Right lobe of liver (tissue), 6 donors: ENCODE measurements at regions not wholly inside any gene's neighbourhood (a gene's known extent, or its start where the extent isn't known, plus 50 kb on each side); places are given as distances from the start of the nearest gene placed in this dataset.

Experiments used
- ATAC-seq, 4 donors: fragments of 200-7000 bp; cut with Tn5 transposase; one replicate each; pipeline ENCODE4 v1.9.1; 2020; ENCODE audit warnings: mild to moderate bottlenecking in 4 of 4, moderate library complexity in 4 of 4
- DNase-seq, 3 donors: peaks; one replicate each; pipeline ENCODE4 v3.0.0-alpha.2; 2020
- H3K27ac ChIP-seq, 3 donors: fragments of 200-600 bp; one replicate each; pipeline ENCODE4 v1.8.0; 2022
- H3K27me3 ChIP-seq, 2 donors: fragments of 200-600 bp; one replicate each; pipeline ENCODE4 v1.8.0; 2022
- H3K36me3 ChIP-seq, 4 donors: fragments of 200-600 bp; sonication (generic) in 1 of 4; one replicate each; pipeline versions ENCODE4 v1.5.1 to v1.8.0; 2017 to 2022; ENCODE audit warnings: control low read depth in 1 of 4
- H3K4me1 ChIP-seq, 4 donors: fragments of 200-600 bp; sonication (generic) in 1 of 4; one replicate each; pipeline versions ENCODE4 v1.5.1 to v1.8.0; 2017 to 2022; ENCODE audit warnings: control low read depth in 1 of 4
- H3K4me3 ChIP-seq, 3 donors: fragments of 200-600 bp; one replicate each; pipeline ENCODE4 v1.8.0; 2022
- H3K9me3 ChIP-seq, 4 donors: fragments of 200-600 bp; sonication (generic) in 1 of 4; one replicate each; pipeline versions ENCODE4 v1.5.1 to v1.8.0; 2017 to 2022; ENCODE audit warnings: control low read depth in 1 of 4
- CTCF ChIP-seq, 4 donors: fragments of 200-600 bp in 3 of 4; fragments of 450-650 bp in 1 of 4; IDR thresholded peaks; one replicate each; pipeline versions ENCODE4 v1.5.1 to v1.8.0; 2016 to 2022; ENCODE audit warnings: antibody characterized with exemption in 4 of 4, mild to moderate bottlenecking in 2 of 4
- POLR2A ChIP-seq: fragments of 450-650 bp; IDR thresholded peaks from one replicate; pipeline ENCODE4 v1.6.1; 2017; ENCODE audit warnings: antibody characterized with exemption, mild to moderate bottlenecking
- WGBS: methylation state at CpG from one replicate; pipeline ENCODE4 v1.1.6; 2018; ENCODE audit warnings: low coverage, low lambda C conversion rate; ENCODE audit not compliant: insufficient coverage; ENCODE audit errors: missing lambda C conversion rate; 5-methylcytosine and 5-hydroxymethylcytosine counted together
- intact Hi-C, 2 donors: fragments of 100-400 bp; cut with DNase I; formaldehyde crosslinking; loops; one replicate each; pipeline versions ENCODE4 v1.11.2 to v1.14.1; 2022
- donor health status: DM: no; HTN: yes; CAD: no.
- donor health status: DM: no; HTN: no; CAD: no.
- donor health status: DM: no; HTN: no; CAD: no.
- donor health status: DM: no; HTN: yes; CAD: no.
- donor health status: DM: no; HTN: yes; CAD: no.

GRCh38 chr2:134773759-134774742, 55.3 kb upstream of the TMEM163 start:
- no peaks in the 10 kb centered on the region for H3K36me3 ChIP-seq
- 64% methylated on average over 6 of the region's 7 CpGs for WGBS
- H3K27me3 ChIP-seq = no peaks in the 10 kb centered on the region
- ATAC-seq (no peak), DNase-seq (no peak)
- TF ChIP-seq CTCF (IDR thresholded peaks at IDR 0.05) = no peak
- no peak for TF ChIP-seq POLR2A
- no peaks in the 10 kb centered on the region for H3K9me3 ChIP-seq
- intact Hi-C loops = no loop called here
- no peak overlapping the region for H3K27ac ChIP-seq
- no peak overlapping the region for H3K4me3 ChIP-seq
- H3K4me1 ChIP-seq = no peaks in the 10 kb centered on the region

GRCh38 chr2:134774786-134775641, 56.2 kb upstream of the TMEM163 start:
- Histone ChIP-seq H3K4me1 (no peaks in the 10 kb centered on the region), H3K27ac (no peak overlapping the region), H3K36me3 (no peaks in the 10 kb centered on the region), H3K27me3 (no peaks in the 10 kb centered on the region), H3K9me3 (no peaks in the 10 kb centered on the region), H3K4me3 (no peak overlapping the region)
- TF ChIP-seq POLR2A (no peak), CTCF (IDR thresholded peaks at IDR 0.05) (no peak)
- 65% methylated on average over 4 of the region's 10 CpGs for WGBS
- ATAC-seq = no peak
- DNase-seq = no peak
- intact Hi-C loops = no loop called here

- intact Hi-C loops = no loop called here
- DNase-seq = no peak
- 69% methylated on average over 3 of the region's 3 CpGs for WGBS
- no peak for ATAC-seq
- no peaks in the 10 kb centered on the region for H3K36me3 ChIP-seq
- TF ChIP-seq CTCF (IDR thresholded peaks at IDR 0.05) = no peak
- H3K27me3 ChIP-seq = no peaks in the 10 kb centered on the region
- no peaks in the 10 kb centered on the region for H3K9me3 ChIP-seq
- H3K27ac ChIP-seq = no peak overlapping the region
- no peaks in the 10 kb centered on the region for H3K4me1 ChIP-seq
- H3K4me3 ChIP-seq = no peak overlapping the region
Observed at GRCh38 chr2:134776836-134777235, 58.0 kb upstream of the TMEM163 start.

- TF ChIP-seq CTCF (IDR thresholded peaks at IDR 0.05) = no peak
- no peak for TF ChIP-seq POLR2A
- H3K27me3 ChIP-seq = no peaks in the 10 kb centered on the region
- H3K36me3 ChIP-seq = no peaks in the 10 kb centered on the region
- H3K9me3 ChIP-seq = no peaks in the 10 kb centered on the region
- WGBS = 80% methylated on average over 4 of the region's 4 CpGs
- ATAC-seq (no peak), DNase-seq (no peak)
- intact Hi-C loops = no loop called here
- no peak overlapping the region for H3K4me3 ChIP-seq
- H3K4me1 ChIP-seq = no peaks in the 10 kb centered on the region
- H3K27ac ChIP-seq = no peak overlapping the region
Observed at GRCh38 chr2:134777593-134777992, 58.8 kb upstream of the TMEM163 start.
